VCaP (cell line): ENCODE measurements at regions not wholly inside any gene's neighbourhood (a gene's known extent, or its start where the extent isn't known, plus 50 kb on each side); places are given as distances from the start of the nearest gene placed in this dataset.

Source experiments
- H3K27ac ChIP-seq: fragments of 450-650 bp; 2 replicates; pipeline ENCODE4 v1.5.1; 2017
- TF ChIP-seq, protein P1 (sequence below): fragments of 450-650 bp; conservative IDR thresholded peaks from 2 replicates; pipeline ENCODE4 v1.5.1; 2017; ENCODE audit warnings: mild to moderate bottlenecking, moderate library complexity

GRCh38 chr4:38211885-38212284 lies 251.7 kb downstream of the PTTG2 start:
- no peak overlapping the region for H3K27ac ChIP-seq
- TF ChIP-seq, protein P1, sequence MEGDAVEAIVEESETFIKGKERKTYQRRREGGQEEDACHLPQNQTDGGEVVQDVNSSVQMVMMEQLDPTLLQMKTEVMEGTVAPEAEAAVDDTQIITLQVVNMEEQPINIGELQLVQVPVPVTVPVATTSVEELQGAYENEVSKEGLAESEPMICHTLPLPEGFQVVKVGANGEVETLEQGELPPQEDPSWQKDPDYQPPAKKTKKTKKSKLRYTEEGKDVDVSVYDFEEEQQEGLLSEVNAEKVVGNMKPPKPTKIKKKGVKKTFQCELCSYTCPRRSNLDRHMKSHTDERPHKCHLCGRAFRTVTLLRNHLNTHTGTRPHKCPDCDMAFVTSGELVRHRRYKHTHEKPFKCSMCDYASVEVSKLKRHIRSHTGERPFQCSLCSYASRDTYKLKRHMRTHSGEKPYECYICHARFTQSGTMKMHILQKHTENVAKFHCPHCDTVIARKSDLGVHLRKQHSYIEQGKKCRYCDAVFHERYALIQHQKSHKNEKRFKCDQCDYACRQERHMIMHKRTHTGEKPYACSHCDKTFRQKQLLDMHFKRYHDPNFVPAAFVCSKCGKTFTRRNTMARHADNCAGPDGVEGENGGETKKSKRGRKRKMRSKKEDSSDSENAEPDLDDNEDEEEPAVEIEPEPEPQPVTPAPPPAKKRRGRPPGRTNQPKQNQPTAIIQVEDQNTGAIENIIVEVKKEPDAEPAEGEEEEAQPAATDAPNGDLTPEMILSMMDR = no peak

- TF ChIP-seq, protein P1 = no peak
- H3K27ac ChIP-seq = no peak overlapping the region
These were observed 253.0 kb downstream of the PTTG2 start for GRCh38 chr4:38213083-38213805.

GRCh38 chr4:38222892-38223291 lies 262.7 kb downstream of the PTTG2 start:
- peak overlapping the region; percentile 46 for H3K27ac ChIP-seq
- TF ChIP-seq, protein P1 = no peak

GRCh38 chr4:38223306-38223705 lies 263.1 kb downstream of the PTTG2 start:
- TF ChIP-seq, protein P1 = no peak
- peak overlapping the region; percentile 46 for H3K27ac ChIP-seq

DNA sequence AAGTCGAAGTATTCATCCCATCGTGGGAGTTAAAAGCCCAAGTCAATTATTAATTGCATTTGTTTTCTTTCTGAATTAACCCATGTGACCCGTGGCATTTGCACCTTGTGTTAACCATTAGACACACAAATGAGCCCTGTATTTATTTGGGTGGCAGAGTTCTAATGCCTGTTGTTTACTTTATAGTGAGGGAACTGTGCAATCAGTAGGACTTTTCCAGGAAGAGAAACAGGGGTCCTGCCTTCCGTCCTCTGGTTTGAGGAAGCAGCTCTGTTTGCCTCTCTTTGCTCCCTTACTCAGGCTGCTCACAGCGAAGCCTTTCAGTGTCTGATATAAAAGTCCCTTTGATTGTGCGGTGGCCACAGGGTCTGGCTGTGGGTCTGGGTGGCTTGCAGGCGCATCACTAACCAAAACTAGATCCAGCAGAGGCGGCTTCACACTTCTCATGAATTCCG lies 263.6 kb downstream of the PTTG2 start:
- TF ChIP-seq, protein P1 = no peak
- H3K27ac ChIP-seq = peak overlapping the region; percentile 46

DNA sequence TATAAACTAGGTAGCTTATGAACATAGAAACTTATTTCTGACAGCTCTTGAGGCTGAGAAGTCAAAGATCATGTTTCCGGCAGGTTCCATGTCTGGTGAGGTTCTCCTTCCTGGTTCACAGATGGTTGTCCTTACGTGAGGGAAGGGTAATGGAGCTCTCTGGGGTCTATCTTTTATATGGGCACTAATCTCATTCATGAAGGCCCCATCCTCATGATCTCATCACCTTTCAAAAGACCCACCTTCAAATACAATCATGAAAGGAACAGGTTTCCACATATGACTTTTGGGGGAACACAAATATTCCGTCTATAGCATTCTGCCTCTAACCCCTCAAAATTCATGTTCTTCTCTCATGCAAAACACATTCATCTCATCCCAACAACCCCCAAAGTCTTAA lies 264.7 kb downstream of the PTTG2 start:
- TF ChIP-seq, protein P1 = no peak
- H3K27ac ChIP-seq = no peak overlapping the region

DNA sequence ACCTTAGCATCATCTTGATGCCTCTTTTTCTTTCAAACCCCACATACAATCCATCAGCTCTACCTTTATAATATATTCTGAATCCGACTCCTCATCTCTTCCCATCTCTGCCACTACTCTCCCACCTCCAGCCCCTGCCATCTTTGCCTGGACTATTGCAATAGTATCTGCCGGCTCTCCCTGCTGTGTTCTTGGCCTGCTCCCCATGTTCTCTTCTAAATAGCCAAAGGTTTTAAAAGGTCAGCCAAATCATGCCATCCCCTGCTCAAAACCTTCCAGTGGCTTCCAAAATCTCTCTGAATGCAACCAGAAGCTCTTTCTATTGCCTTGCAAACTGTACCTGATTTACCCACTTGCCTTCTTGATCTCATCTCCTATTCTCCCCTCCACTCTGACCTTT lies 266.0 kb downstream of the PTTG2 start:
- TF ChIP-seq, protein P1 = no peak

More for the DNA sequence above, 266.0 kb downstream of the PTTG2 start:
- H3K27ac ChIP-seq = no peak overlapping the region
